ENCODE measurements at regions not wholly inside any gene's neighbourhood (a gene's known extent, or its start where the extent isn't known, plus 50 kb on each side); places are given as distances from the start of the nearest gene placed in this dataset.
"Not testable (repeated sequence)": the region's sequence is repeated elsewhere in the genome, so short reads cannot be mapped to it uniquely, and the experiment has no call there.

DNA sequence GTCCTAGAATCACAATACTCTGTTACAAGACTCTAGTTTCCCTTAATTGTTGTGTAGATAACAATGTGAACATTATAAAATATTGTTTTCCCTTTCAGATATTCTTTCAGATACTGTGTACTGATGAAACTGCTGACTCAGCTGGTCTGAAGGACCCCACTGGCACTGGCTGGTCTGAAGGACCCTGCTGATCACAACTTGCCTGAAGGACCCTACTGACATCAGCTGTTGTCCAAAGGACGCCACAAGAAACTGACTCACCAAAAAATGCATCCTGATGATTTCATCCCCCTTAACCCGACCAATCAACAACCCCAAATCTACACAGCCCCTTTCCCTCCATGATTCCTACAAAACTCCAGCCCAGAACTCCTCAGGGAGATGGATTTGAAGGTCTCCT lies 258.8 kb upstream of the GNPDA2 start:
- in situ Hi-C loops (cut with HindIII; ENCODE audit: low pct_unique_long_range_greater_than_20kb, low sequenced_read_pairs) = no loop called here
- DNase-seq (ENCODE audit: low read depth) = no peak

DNA sequence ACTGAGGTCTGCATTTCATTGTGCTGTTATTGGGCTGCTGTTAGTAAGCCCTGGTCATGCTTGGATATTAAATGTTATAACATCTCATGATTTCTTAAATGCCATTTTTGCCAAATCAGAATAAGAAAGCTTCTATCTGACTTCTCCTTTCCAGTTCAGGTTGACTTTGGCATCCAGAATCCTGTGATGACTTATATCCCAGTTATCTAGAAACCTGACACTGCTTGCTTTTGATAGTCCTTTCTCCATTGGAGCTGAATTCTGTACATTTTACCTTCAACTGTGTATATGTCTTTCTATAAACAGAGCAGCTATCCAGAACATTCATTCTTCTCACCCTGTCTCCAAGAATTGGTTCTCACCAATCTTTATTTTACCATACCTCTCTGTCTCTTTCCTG lies 257.7 kb upstream of the GNPDA2 start:
- DNase-seq (ENCODE audit: low read depth) = no peak
- in situ Hi-C loops (cut with HindIII; ENCODE audit: low pct_unique_long_range_greater_than_20kb, low sequenced_read_pairs) = no loop called here

DNA sequence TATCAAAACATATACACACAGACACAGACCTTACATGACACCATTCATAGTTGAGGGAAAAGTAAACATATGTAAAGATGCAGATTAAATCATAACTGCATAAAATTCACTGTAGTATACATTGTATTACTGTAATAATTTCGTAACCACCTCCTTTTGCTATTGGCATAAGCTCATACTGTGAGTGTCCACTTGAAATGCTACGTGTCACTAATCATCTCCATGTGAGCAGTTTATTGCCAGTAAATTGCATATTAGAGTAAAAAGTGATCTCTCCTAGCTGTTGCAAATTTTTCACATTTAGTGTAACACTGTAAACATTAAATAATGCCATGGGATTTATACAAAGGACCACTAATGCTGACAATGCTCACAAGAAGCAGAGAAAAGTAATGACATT lies 256.7 kb upstream of the GNPDA2 start:
- no peak for DNase-seq (ENCODE audit: low read depth)

DNA sequence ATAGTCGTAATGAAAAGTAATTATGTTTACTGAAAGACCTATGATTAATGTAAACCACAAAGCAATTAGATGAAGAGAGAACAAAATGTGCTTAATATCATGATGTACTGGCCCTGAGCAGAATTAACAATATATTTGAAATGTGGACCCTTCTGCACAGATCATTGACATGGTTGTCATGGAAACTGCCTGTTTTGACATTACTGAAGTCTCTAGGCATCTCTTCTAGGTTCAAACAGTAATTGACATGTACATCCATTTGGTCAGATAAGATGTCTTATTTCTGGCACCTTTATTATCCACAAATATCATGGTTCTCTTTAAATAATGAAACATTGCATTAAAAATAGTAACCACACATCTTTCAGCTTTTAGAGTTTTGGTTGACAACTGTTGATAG lies 251.7 kb upstream of the GNPDA2 start:
- in situ Hi-C loops (cut with HindIII; ENCODE audit: low pct_unique_long_range_greater_than_20kb, low sequenced_read_pairs) = no loop called here
- DNase-seq (ENCODE audit: low read depth) = no peak

More for the DNA sequence above, 256.7 kb upstream of the GNPDA2 start:
- in situ Hi-C loops (cut with HindIII; ENCODE audit: low pct_unique_long_range_greater_than_20kb, low sequenced_read_pairs) = no loop called here

DNA sequence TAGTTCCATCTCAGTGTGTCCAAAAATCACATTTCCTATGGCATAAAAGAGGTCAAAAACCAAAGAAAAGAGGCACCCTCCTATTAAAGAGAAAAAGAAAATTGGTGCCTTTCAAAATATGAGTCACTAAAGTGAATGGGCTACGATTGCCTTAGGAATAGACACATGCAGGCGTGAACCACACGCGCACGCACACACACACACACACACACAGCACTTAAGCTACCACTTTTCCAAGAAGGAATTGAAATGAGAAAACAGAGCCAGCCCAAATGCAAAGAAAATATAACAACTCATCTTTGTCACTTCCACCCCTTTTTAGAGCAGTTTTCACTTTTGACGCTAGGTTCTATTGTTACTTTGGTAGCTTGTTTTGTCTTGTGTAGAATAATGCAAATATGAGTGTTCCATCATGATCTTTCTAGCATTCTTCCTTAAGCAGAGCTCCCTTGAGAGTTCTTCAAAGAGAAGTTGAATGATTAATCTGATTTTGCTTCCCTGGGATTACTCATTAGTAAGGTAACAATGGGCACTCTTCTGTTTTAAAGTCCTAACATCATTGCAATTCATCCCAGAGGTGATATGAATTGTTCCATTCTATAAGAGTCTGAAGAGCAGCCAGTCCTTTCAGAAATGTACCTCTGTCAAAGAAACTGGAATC lies 239.2 kb upstream of the GNPDA2 start:
- in situ Hi-C loops (cut with HindIII; ENCODE audit: low pct_unique_long_range_greater_than_20kb, low sequenced_read_pairs) = no loop called here
- no peak for DNase-seq (ENCODE audit: low read depth)

DNA sequence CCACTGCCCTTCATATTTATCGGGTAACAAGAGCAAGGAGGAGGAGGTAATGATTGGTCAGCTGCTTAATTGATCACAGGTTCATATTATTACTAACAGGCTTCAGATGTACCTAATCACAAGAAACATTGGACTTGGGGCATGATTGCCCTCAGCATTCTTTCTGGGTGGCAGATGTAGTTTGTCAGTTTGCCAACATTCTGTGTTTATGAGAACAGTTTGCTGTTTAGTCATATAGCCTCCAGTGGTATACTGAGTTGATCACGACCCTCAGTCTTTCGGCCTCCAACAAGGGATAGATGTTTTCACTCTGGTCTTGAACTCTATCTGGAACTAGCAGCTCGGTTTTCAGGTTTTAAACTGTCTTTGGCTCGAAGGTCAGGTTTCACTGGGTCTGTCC lies 237.7 kb upstream of the GNPDA2 start:
- DNase-seq (ENCODE audit: low read depth); in situ Hi-C loops (cut with HindIII; ENCODE audit: low pct_unique_long_range_greater_than_20kb, low sequenced_read_pairs): not testable (repeated sequence)

DNA sequence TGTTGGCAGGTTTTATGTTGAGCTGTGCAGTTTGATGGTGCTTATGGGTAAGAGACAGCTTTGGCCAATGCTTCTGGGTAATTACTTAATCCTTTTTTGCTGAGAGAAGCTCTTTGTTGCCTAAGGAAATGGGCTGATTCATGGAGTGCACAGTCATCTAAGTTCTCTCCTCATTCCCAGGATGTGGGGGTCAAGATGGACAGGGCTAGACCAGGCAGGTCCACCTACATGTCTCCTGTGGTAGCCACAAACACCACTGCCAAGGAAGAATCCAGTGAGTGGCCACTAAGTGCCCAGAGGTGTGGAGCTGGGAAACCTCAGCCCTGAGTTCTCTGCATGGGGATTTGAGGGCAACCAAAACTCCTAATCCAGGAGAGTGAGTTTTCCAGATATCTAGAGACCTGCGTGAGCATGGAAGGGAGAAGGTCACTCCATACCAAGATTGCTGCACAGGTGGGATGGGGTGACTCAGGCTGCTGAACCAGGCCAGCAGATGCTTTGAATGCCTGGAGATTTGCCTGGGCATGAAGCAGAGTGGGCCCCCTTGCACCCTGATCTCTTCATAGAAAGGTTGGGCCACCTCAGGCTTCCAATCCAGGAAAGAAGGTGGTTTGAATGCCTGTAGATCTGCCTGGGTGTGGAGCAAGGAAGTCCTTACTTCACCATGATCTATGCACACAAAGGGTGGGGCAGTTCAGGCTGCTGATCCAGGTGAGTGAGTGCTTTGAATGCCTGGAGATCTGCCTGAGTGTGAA lies 234.8 kb upstream of the GNPDA2 start:
- in situ Hi-C loops (cut with HindIII; ENCODE audit: low pct_unique_long_range_greater_than_20kb, low sequenced_read_pairs) = no loop called here
- DNase-seq (ENCODE audit: low read depth) = no peak

DNA sequence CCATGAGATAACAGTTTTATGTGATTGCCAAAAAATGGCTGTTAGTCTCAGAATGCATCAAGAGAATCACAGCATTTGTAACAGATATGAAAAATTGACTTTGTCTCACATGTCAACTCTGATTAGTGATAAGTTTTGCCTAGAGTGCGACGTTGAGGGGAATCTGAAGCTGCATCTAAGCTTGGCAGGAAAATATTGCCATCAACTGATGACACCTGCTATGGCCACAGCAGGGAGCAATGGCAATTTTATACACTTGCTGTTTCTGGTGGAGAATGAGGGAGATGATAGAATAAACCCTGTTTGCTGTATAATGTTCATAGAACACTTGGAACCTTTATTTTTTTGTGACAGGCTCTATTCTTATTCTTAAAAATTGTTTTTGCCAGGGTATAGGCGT lies 205.4 kb upstream of the GNPDA2 start:
- in situ Hi-C loops (cut with HindIII; ENCODE audit: low pct_unique_long_range_greater_than_20kb, low sequenced_read_pairs) = no loop called here
- DNase-seq (ENCODE audit: low read depth) = no peak

DNA sequence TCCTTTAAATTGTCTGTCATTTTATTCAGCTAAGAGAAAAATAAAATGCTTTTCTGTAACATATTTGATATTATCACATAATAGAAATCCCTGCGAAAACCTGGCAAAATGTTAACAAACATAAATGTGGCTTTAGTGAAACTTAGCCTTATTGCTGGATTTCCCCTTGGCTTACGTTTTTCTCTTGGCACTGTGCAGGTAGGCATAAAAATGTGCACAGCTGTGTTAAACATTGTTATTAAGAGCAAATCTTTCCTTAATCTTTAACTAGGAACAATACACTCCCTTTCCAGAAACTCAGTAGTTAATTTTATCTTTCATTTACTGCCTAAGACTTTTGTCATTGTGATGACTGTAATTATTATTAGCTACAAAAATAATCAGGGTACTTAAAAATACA lies 202.4 kb upstream of the GNPDA2 start:
- no peak for DNase-seq (ENCODE audit: low read depth)
- in situ Hi-C loops (cut with HindIII; ENCODE audit: low pct_unique_long_range_greater_than_20kb, low sequenced_read_pairs) = no loop called here

DNA sequence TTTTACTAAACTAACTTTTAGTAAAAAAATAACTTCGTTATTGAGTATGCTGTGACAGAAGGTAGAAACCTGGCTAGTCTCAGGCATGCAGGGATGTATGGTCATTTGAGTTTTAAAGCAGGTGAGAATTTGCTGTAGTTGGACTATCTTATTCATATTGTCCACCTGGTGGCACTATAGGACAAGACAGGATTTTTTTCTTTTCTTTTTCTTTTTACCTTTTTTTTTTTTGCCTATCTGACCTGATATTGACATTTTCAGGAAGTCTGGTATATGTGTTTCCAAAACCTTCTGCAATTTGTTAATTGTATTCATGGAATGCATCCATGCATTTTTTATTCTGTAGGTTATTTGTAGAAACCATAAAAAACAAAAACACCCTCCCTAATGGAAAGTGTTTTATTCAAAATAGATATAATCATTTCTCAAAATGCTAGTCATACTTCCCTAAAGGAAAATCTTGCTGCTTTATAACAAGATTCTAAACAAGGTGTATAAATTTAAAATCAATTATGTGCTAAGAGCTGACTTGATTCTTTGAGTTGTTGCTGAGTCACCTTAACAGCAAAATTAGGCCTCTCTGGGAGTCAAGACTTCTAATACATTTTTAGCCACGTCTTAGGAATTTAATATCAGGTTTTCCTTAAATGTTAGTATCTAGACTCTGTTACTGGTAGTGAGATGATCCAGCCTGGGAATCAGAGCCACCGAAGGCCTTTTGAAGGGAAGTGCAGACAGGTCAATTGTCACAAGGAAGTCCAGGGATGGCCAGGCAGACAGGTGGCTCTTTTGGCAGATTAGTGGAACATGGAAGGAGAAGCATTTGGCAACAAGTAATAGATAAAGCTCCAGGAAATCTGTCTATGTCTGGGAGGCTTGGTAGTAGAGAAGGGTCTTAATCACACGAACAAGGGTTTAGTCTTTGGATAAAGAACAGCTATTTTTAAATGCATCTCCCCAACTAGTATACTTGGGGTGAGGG lies 201.3 kb upstream of the GNPDA2 start:
- peak; percentile 12 for DNase-seq (ENCODE audit: low read depth)
- in situ Hi-C loops (cut with HindIII; ENCODE audit: low pct_unique_long_range_greater_than_20kb, low sequenced_read_pairs) = no loop called here

DNA sequence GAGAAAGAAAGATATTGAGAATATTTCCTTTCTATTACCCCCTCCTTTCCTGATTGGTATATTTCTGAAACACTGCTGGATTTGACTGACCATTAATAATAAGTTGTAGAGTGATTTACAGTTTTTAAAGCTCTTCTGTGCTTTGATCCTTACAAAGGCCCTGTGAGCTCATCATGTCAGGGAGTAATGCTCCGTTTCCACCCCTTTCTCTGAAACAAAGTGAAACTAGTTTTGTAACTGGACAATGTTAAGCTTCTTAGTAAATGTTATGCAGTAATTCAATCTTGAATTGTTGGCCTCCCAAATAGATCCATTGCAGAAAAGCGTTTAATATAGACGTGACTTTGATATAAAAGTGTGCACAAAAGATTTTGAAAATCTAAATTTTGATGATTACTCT lies 190.1 kb upstream of the GNPDA2 start:
- DNase-seq (ENCODE audit: low read depth) = no peak

DNA sequence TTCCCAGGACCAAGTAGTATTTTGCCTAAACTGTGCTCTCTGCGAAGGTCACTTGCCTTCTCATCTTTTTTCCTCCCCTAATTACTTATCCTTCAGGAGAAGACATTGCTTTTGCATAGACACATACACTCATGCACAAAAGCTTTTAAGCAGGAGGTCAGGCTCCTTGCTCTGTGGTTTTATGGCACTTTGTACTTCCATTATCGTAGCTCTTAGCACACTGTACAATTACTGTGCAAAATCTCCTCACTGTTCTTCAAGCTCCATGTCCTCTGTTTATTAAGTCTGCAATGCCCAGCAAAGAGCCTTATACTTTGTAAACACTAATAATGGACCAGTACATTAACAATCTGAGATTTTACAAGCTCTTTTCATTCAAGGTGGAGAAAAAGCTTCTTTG lies 188.4 kb upstream of the GNPDA2 start:
- DNase-seq (ENCODE audit: low read depth) = no peak
- in situ Hi-C loops (cut with HindIII; ENCODE audit: low pct_unique_long_range_greater_than_20kb, low sequenced_read_pairs) = no loop called here

More for the DNA sequence above, 190.1 kb upstream of the GNPDA2 start:
- in situ Hi-C loops (cut with HindIII; ENCODE audit: low pct_unique_long_range_greater_than_20kb, low sequenced_read_pairs) = no loop called here

DNA sequence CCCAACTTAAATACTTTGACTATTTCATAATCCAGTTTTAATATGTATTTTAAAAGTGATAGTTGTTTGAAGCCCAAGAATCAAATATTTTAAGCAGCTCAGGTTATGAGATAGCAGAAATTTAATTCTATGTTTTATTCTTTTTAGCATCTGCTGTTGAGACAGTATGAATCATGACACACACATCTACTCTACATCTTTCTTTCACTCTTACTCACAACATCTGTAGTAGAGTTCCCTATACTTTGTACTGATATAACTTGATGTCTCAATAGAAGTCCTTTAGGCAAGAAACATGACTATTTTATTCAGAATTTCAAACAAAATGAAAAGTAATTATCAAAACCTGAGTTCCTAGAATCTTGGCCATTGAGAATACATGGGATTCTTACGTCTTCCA lies 187.9 kb upstream of the GNPDA2 start:
- in situ Hi-C loops (cut with HindIII; ENCODE audit: low pct_unique_long_range_greater_than_20kb, low sequenced_read_pairs) = no loop called here
- DNase-seq (ENCODE audit: low read depth) = no peak

DNA sequence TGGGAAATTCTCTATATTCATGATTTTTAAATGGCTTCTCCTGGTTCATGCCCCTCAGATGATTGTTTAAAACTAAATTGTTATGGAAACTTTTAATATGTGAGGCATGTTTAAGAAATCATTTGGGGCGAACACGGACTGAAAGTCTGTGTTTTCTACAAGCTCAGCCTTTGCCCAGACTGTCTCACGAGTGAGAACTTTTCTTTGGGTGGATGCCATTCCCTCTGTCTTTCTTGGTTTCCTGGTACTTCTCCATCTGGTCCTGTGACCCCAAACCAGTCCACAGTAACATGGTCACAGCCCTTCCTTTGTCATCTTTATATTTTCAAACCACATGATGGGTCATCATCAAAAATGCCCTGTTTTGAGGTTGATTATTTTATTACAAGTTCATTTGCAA lies 186.6 kb upstream of the GNPDA2 start:
- DNase-seq (ENCODE audit: low read depth) = no peak
- in situ Hi-C loops (cut with HindIII; ENCODE audit: low pct_unique_long_range_greater_than_20kb, low sequenced_read_pairs) = no loop called here

DNA sequence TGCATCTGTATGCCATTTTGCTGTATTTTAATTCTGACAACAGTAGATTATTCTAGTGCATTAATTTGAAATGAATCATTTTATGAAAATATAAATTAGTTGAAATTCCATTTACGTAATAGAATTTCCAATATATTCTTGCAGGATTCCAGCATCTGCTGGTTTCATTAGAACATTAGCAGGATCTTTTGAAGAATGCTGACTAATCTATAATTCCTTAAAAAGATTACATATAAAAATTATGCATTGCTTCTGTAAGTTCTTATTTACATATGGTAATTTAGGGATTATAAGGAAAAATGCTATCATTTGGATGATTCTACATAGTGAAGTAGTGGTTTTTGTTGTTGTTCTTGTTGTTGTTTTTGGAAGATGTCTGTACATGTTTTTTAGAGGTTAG lies 182.2 kb upstream of the GNPDA2 start:
- DNase-seq (ENCODE audit: low read depth) = no peak
- in situ Hi-C loops (cut with HindIII; ENCODE audit: low pct_unique_long_range_greater_than_20kb, low sequenced_read_pairs) = no loop called here

DNA sequence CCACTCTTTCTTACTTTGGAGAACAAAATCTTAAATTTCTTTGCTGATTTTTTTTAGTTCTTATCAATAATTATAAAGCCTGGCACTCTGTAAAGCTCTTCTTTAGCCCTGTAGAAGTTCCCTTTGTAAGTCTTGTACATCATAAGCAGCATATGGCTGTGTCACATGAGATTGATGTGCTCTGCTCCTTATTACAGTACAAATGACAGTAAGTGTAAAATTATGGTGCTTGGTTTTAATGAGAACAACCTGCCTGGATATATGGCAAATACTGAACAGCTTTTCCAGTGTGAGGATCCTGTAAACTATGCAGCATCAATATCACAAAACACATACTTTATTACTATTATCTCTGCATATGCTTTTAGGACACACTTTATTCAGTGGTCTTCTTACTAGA lies 145.9 kb upstream of the GNPDA2 start:
- no peak for DNase-seq (ENCODE audit: low read depth)
- in situ Hi-C loops (cut with HindIII; ENCODE audit: low pct_unique_long_range_greater_than_20kb, low sequenced_read_pairs) = no loop called here

DNA sequence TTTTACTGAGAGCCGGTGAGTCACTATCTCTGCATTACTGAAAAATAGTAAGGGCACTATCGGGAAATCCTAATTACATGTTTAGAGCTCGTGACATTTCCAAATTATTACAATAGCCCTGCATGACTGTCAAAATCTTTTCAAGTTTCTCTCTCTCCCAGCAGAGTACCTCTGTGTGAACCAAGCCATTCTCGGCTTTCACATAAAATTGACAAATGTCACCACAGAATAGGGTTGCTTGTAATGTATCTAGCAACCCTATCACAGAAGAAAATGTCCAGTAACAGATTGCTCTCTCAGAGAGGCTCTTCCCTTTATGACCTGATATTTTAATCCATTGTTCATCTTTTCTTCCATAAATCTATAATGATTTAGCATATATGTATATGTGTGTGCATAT lies 144.8 kb upstream of the GNPDA2 start:
- in situ Hi-C loops (cut with HindIII; ENCODE audit: low pct_unique_long_range_greater_than_20kb, low sequenced_read_pairs) = no loop called here
- no peak for DNase-seq (ENCODE audit: low read depth)

DNA sequence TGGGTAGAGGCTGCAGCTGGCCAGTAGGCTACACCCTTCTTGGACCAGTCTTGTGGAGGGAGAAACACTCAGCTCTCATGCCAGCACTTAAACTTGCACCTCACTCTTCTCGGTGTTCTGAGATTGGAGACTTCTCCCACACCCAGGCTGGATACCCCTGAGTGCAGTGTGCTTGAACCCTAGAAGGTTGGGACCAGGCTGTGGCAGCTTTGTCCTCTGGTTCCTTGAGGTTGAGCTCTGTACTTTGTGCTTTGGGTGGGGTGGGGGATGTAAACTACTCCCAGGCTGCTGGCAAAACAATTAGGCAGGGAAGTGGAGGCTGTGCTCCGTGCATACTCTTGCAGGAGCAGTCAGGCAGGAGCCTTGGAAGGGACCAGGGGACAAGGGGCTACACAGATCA lies 143.6 kb upstream of the GNPDA2 start:
- DNase-seq (ENCODE audit: low read depth) = no peak
- in situ Hi-C loops (cut with HindIII; ENCODE audit: low pct_unique_long_range_greater_than_20kb, low sequenced_read_pairs) = no loop called here

Measured in Caki2 (cell line).